GM21619 (cell line): ENCODE measurements at regions not wholly inside any gene's neighbourhood (a gene's known extent, or its start where the extent isn't known, plus 50 kb on each side); places are given as distances from the start of the nearest gene placed in this dataset.

Experiments used
- ATAC-seq: cut with Tn5 transposase; IDR thresholded peaks from one replicate; pipeline ENCODE4 v1.9.1; 2021; ENCODE audit not compliant: unreplicated experiment

GRCh38 chr2:42926434-42927333 is 134.3 kb upstream of the HAAO start:
- ATAC-seq, result no peak

GRCh38 chr2:42925742-42926433 is 133.5 kb upstream of the HAAO start:
- no peak for ATAC-seq

GRCh38 chr2:42924418-42924886 is 132.1 kb upstream of the HAAO start:
- no peak for ATAC-seq

GRCh38 chr2:42923580-42924417 is 131.4 kb upstream of the HAAO start:
- no peak for ATAC-seq

GRCh38 chr2:42922790-42923579 is 130.6 kb upstream of the HAAO start:
- no peak for ATAC-seq

GRCh38 chr2:42922293-42922692 is 129.9 kb upstream of the HAAO start:
- no peak for ATAC-seq

- ATAC-seq, result no peak
Measured at GRCh38 chr2:42921721-42922120, 129.3 kb upstream of the HAAO start.

- no peak for ATAC-seq
Measured at GRCh38 chr2:42921147-42921520, 128.8 kb upstream of the HAAO start.

- ATAC-seq, result no peak
Measured at GRCh38 chr2:42920446-42921146, 128.2 kb upstream of the HAAO start.

- ATAC-seq, result no peak
Measured at GRCh38 chr2:42918671-42919318, 126.4 kb upstream of the HAAO start.

GRCh38 chr2:42918041-42918440 is 125.7 kb upstream of the HAAO start:
- no peak for ATAC-seq

GRCh38 chr2:42917425-42917927 is 125.1 kb upstream of the HAAO start:
- peak; percentile 71 for ATAC-seq

GRCh38 chr2:42916324-42916723 is 123.9 kb upstream of the HAAO start:
- no peak for ATAC-seq

GRCh38 chr2:42914860-42915259 is 122.5 kb upstream of the HAAO start:
- no peak for ATAC-seq

- no peak for ATAC-seq
Measured at GRCh38 chr2:42914314-42914713, 121.9 kb upstream of the HAAO start.

- no peak for ATAC-seq
Measured at GRCh38 chr2:42913280-42913878, 121.0 kb upstream of the HAAO start.

GRCh38 chr2:42910645-42911405 is 118.4 kb upstream of the HAAO start:
- no peak for ATAC-seq

- ATAC-seq, result no peak
Measured at GRCh38 chr2:42909966-42910365, 117.6 kb upstream of the HAAO start.
